GM12878 (cell line): ENCODE measurements at regions not wholly inside any gene's neighbourhood (a gene's known extent, or its start where the extent isn't known, plus 50 kb on each side); places are given as distances from the start of the nearest gene placed in this dataset.

Experiments used
- ATAC-seq: fragments of 200-7000 bp; cut with Tn5 transposase; 3 replicates; pipeline ENCODE4 v1.9.1; 2020; ENCODE audit warnings: mild to moderate bottlenecking, moderate library complexity
- BruUV-seq: library from RNA; stranded (reverse); fragments of 400-500 nt; replicated peaks from 2 replicates; lab custom pipeline; 2021; lab: Mats Ljungman, UMichigan
- CTCF ChIA-PET: fragments of 300-600 bp; sonication (Branson Sonifier 250); formaldehyde crosslinking; extraction: SDS; loops from one replicate; lab custom pipeline; 2021; ENCODE audit warnings: inconsistent platforms; lab: Yijun Ruan, JAX
- POLR2A ChIA-PET: fragments of 350-600 bp; formaldehyde crosslinking; extraction: SDS; loops from one replicate; lab custom pipeline; 2021; ENCODE audit warnings: inconsistent platforms; lab: Charles Lee
- RAD21 ChIA-PET: fragments of 300-600 bp; sonication (Branson Sonifier 250); formaldehyde crosslinking; loops from one replicate; lab custom pipeline; 2023; ENCODE audit warnings: antibody characterized with exemption; ENCODE audit not compliant: unreplicated experiment; lab: Charles Lee
- SMC1A ChIA-PET: fragments of 300-600 bp; sonication (Branson Sonifier 250); formaldehyde crosslinking; loops from one replicate; lab custom pipeline; 2023; ENCODE audit not compliant: unreplicated experiment, uncharacterized antibody; lab: Charles Lee
- DNase-seq: peaks from one replicate; pipeline ENCODE4 v3.0.0-alpha.2; 2011; ENCODE audit warnings: low read depth, low spot score
- FAIRE-seq: peaks from 3 replicates; lab custom pipeline; 2011; peaks lifted over from hg19 to GRCh38; lab: Jason Lieb, UNC
- H2AFZ ChIP-seq: 2 replicates; pipeline ENCODE4 v1.6.0; 2011; ENCODE audit warnings: low read depth, low read length, control low read depth; ENCODE audit not compliant: control insufficient read depth
- H3K27ac ChIP-seq: 2 replicates; pipeline ENCODE4 v1.5.1; 2011; ENCODE audit warnings: control low read depth; ENCODE audit not compliant: control insufficient read depth, insufficient read depth
- H3K27me3 ChIP-seq, 2 experiments: replicated peaks in 1 of 2; 2 replicates each; pipeline versions ENCODE4 v1.6.0 to v1.6.1; 2011; ENCODE audit warnings: low read length in 1 of 2; ENCODE audit not compliant: control insufficient read depth in 2 of 2, insufficient read depth in 2 of 2
- H3K36me3 ChIP-seq, 2 experiments: 2 replicates each; pipeline ENCODE4 v1.5.1; 2011; ENCODE audit warnings: low read length in 1 of 2; ENCODE audit not compliant: control insufficient read depth in 2 of 2, insufficient read depth in 2 of 2
- H3K4me1 ChIP-seq: 2 replicates; pipeline ENCODE4 v1.6.1; 2011; ENCODE audit warnings: mild to moderate bottlenecking, low read length, moderate library complexity, mixed read lengths; ENCODE audit not compliant: control insufficient read depth, insufficient read depth
- H3K4me2 ChIP-seq: 2 replicates; pipeline ENCODE4 v1.6.0; 2011; ENCODE audit warnings: control low read depth; ENCODE audit not compliant: control insufficient read depth, insufficient read depth
- H3K4me3 ChIP-seq: fragments of 200-600 bp; sonication (generic); 2 replicates; pipeline ENCODE4 v1.5.1; 2016
- H3K79me2 ChIP-seq: 2 replicates; pipeline ENCODE4 v1.6.0; 2011; ENCODE audit warnings: low read length; ENCODE audit not compliant: control insufficient read depth, insufficient read depth
- H3K9ac ChIP-seq: 2 replicates; pipeline ENCODE4 v1.8.0; 2011; ENCODE audit warnings: low read length, control low read depth, mixed read lengths; ENCODE audit not compliant: control insufficient read depth, insufficient read depth
- H3K9me3 ChIP-seq: replicated peaks from 3 replicates; pipeline ENCODE4 v1.5.1; 2011; ENCODE audit warnings: mild to moderate bottlenecking, low read length; ENCODE audit not compliant: control insufficient read depth, insufficient read depth
- H4K20me1 ChIP-seq: 2 replicates; pipeline ENCODE4 v1.6.0; 2011; ENCODE audit not compliant: control insufficient read depth, insufficient read depth
- BHLHE40 ChIP-seq, 2 experiments: fragments of 450-650 bp in 1 of 2; IDR thresholded peaks; 2 replicates each; pipeline ENCODE4 v1.6.1; 2011 to 2017; ENCODE audit warnings: low read depth in 2 of 2, borderline replicate concordance in 1 of 2, improper control_type of control experiment in 1 of 2, low read length in 1 of 2, mild to moderate bottlenecking in 1 of 2
- CUX1 ChIP-seq: IDR thresholded peaks from 2 replicates; pipeline ENCODE4 v1.6.1; 2012; ENCODE audit warnings: improper control_type of control experiment, low read depth, low read length; ENCODE audit not compliant: insufficient replicate concordance
- IKZF2 ChIP-seq, 2 experiments: fragments of 450-650 bp; IDR thresholded peaks; 2 replicates each; pipeline ENCODE4 v1.6.1; 2017; ENCODE audit warnings: mild to moderate bottlenecking in 2 of 2, moderate library complexity in 2 of 2
- NFXL1 ChIP-seq: fragments of 450-650 bp; IDR thresholded peaks from 2 replicates; pipeline ENCODE4 v1.6.1; 2017; ENCODE audit warnings: antibody characterized with exemption, mild to moderate bottlenecking, borderline replicate concordance
- RUNX3 ChIP-seq: IDR thresholded peaks from 2 replicates; pipeline ENCODE4 v1.6.1; 2012; ENCODE audit warnings: low read length, inconsistent platforms
- SKIL ChIP-seq: fragments of 450-650 bp; IDR thresholded peaks from 2 replicates; pipeline ENCODE4 v1.6.1; 2017; ENCODE audit warnings: mild to moderate bottlenecking, low read depth, inconsistent platforms; ENCODE audit not compliant: poor library complexity, severe bottlenecking
- SMC3 ChIP-seq: IDR thresholded peaks from 2 replicates; pipeline ENCODE4 v1.6.1; 2011; ENCODE audit warnings: low read length, improper control_type of control experiment, borderline replicate concordance
- ZNF592 ChIP-seq: fragments of 450-650 bp; IDR thresholded peaks from 2 replicates; pipeline ENCODE4 v1.6.1; 2017; ENCODE audit warnings: mild to moderate bottlenecking, moderate library complexity
- ZSCAN29 ChIP-seq: fragments of 450-650 bp; IDR thresholded peaks from 2 replicates; pipeline ENCODE4 v1.6.1; 2017; ENCODE audit warnings: mild to moderate bottlenecking, moderate library complexity
- WGBS: methylation state at CpG from one replicate; pipeline ENCODE4 v1.1.6; 2016; ENCODE audit warnings: low lambda C conversion rate; ENCODE audit not compliant: insufficient replicate concordance, insufficient coverage; ENCODE audit errors: missing lambda C conversion rate; 5-methylcytosine and 5-hydroxymethylcytosine counted together
- in situ Hi-C: fragments of 300-500 bp; cut with MboI; formaldehyde crosslinking; loops from 9 replicates; pipeline ENCODE4 v1.14.3; 2018; ENCODE audit warnings: mixed read lengths
- intact Hi-C: fragments of 100-400 bp; cut with micrococcal nuclease; formaldehyde crosslinking; loops from one replicate; pipeline ENCODE4 v1.14.2; 2022; ENCODE audit not compliant: unreplicated experiment

- H3K4me3 ChIP-seq: no peak overlapping the region
- H3K9me3 ChIP-seq: peaks cover 3% of the 10 kb centered on the region; the same call in 1 of the 3 replicates
- 64% methylated on average over 3 of the region's 3 CpGs for WGBS
- no TSS peak for BruUV-seq
- peak; percentile 75 for ATAC-seq
- no peaks in the 10 kb centered on the region for H3K79me2 ChIP-seq
- no peaks in the 10 kb centered on the region for H3K27me3 ChIP-seq
- H3K9ac ChIP-seq: no peak overlapping the region
- no peaks in the 10 kb centered on the region for H4K20me1 ChIP-seq
- H3K4me1 ChIP-seq: peaks cover 11% of the 10 kb centered on the region
- DNase-seq: no peak
- no peak overlapping the region for H3K4me2 ChIP-seq
- in situ Hi-C loops: no loop called here
- H2AFZ ChIP-seq: no peak overlapping the region; the same call in 1 of the 2 replicates
- ChIA-PET POLR2A (interaction anchor here (1.1 kb wide), 1 partner anchor 103 kb away, joined by 8 read pairs; no protein-coding TSS in a partner anchor), SMC1A (interaction anchor here (1.1 to 1.6 kb wide), 4 partner anchors 19 to 87 kb away, joined by 3 to 6 read pairs (median 4); no protein-coding TSS in a partner anchor), RAD21 (interaction anchor here (1.1 kb wide), 1 partner anchor 28 kb away, joined by 3 read pairs; no protein-coding TSS in a partner anchor), CTCF (interaction anchor here (0.6 kb wide), 2 partner anchors 15 to 135 kb away, joined by 3 to 4 read pairs; no protein-coding TSS in a partner anchor)
- intact Hi-C loops: no loop called here
- no peak overlapping the region for H3K27ac ChIP-seq
- no peaks in the 10 kb centered on the region for H3K36me3 ChIP-seq
- FAIRE-seq: no peak
- TF ChIP-seq SKIL (no peak), CUX1 (no peak), RUNX3 (peak; percentile 9; the same call in 1 of the 2 replicates), ZNF592 (no peak), BHLHE40 (IDR thresholded peaks at IDR 0.05; ENCODE audit: borderline replicate concordance in 1 of 2, low read depth in 2 of 2, low read length in 1 of 2) (no peak), SMC3 (no peak), ZSCAN29 (no peak), IKZF2 (IDR thresholded peaks at IDR 0.05) (peak in 1 of 2 experiments; percentile 32; a peak in 1 of 4 replicates), NFXL1 (no peak)
Measured at GRCh38 chr2:30315391-30316063, 84.2 kb downstream of the LBH start.
